Adrenal gland (tissue), 9 donors: ENCODE measurements at regions not wholly inside any gene's neighbourhood (a gene's known extent, or its start where the extent isn't known, plus 50 kb on each side); places are given as distances from the start of the nearest gene placed in this dataset.

ENCODE experiments used
- DNase-seq, 7 donors: peaks; one replicate each; pipeline ENCODE4 v3.0.0-alpha.2; 2019 to 2020
- H3K27ac ChIP-seq, 5 donors: fragments of 200-600 bp; sonication (generic) in 4 of 5; 1 replicate in 3 of 5; 2 replicates in 2 of 5; pipeline versions ENCODE4 v1.5.1 to v1.8.0; 2016 to 2020; ENCODE audit warnings: mild to moderate bottlenecking in 1 of 5
- H3K27me3 ChIP-seq: fragments of 200-600 bp; 2 replicates; pipeline ENCODE4 v1.8.0; 2021
- H3K36me3 ChIP-seq, 2 donors: fragments of 200-600 bp; replicated peaks in 1 of 2; 1 replicate in 1 of 2; 2 replicates in 1 of 2; pipeline versions ENCODE4 v1.5.1 to v1.8.0; 2018 to 2022
- H3K4me1 ChIP-seq, 2 donors: fragments of 200-600 bp; replicated peaks in 1 of 2; 1 replicate in 1 of 2; 2 replicates in 1 of 2; pipeline versions ENCODE4 v1.5.1 to v1.8.0; 2018 to 2021
- H3K4me3 ChIP-seq, 4 donors: fragments of 200-600 bp; sonication (generic) in 3 of 4; one replicate each; pipeline ENCODE4 v1.5.1; 2016 to 2018
- H3K9me3 ChIP-seq, 3 donors: fragments of 200-600 bp; sonication (generic) in 1 of 3; replicated peaks in 1 of 3; 1 replicate in 2 of 3; 2 replicates in 1 of 3; pipeline versions ENCODE4 v1.5.1 to v1.8.0; 2016 to 2021
- CTCF ChIP-seq, 6 experiments: fragments of 450-650 bp in 4 of 6; fragments of 200-600 bp in 2 of 6; sonication (generic) in 1 of 6; IDR thresholded peaks; 1 replicate in 5 of 6; 2 replicates in 1 of 6; pipeline versions ENCODE4 v1.5.1 to v1.8.0; 2016 to 2021; ENCODE audit warnings: antibody characterized with exemption in 6 of 6, mild to moderate bottlenecking in 2 of 6, moderate library complexity in 1 of 6
- POLR2A ChIP-seq, 2 donors: fragments of 450-650 bp; IDR thresholded peaks; one replicate each; pipeline ENCODE4 v1.6.1; 2017; ENCODE audit warnings: antibody characterized with exemption in 2 of 2, mild to moderate bottlenecking in 2 of 2, moderate library complexity in 1 of 2
- WGBS, 4 donors: extraction: QIAGEN DNeasy Blood & Tissue Kit in 2 of 4; methylation state at CpG; one replicate each; pipeline versions ENCODE4 v1.1.5 to v1.1.7; 2013 to 2017; 5-methylcytosine and 5-hydroxymethylcytosine counted together
- intact Hi-C, 2 donors: fragments of 100-400 bp; cut with DNase I; formaldehyde crosslinking; loops; one replicate each; pipeline versions ENCODE4 v1.14.1 to v1.15.0; 2022 to 2023
- donor health status: healthy with polysubstance abuse.
- donor health status: Bipolar disorder and iron deficiency.
- donor health status: DM: yes; HTN: yes; CAD: no.
- donor health status: DM: no; HTN: no; CAD: no.
- donor health status: DM: no; HTN: no; CAD: no.

- peak overlapping the region in 1 of 4 donors; percentile 72 for H3K4me3 ChIP-seq
- no peaks in the 10 kb centered on the region for H3K36me3 ChIP-seq
- peak overlapping the region in 2 of 5 donors; percentile 91 to 97 for H3K27ac ChIP-seq
- H3K9me3 ChIP-seq, result no peaks in the 10 kb centered on the region
- 42 to 49% (median 48%) methylated on average over 12 of the region's 12 CpGs for WGBS, 4 donors
- DNase-seq, result peak in 3 of 7 donors; percentile 5 to 33 (median 20)
- H3K27me3 ChIP-seq, result no peaks in the 10 kb centered on the region
- no peak for TF ChIP-seq CTCF (IDR thresholded peaks at IDR 0.05)
- TF ChIP-seq POLR2A (IDR thresholded peaks at IDR 0.05), result no peak
- H3K4me1 ChIP-seq, result peaks cover 0 to 17% of the 10 kb centered on the region in 2 donors
- intact Hi-C loops, result no loop called here
Observed at GRCh38 chr3:174439331-174440252, 419.5 kb upstream of the NAALADL2 start.

GRCh38 chr3:174440253-174440701 lies 418.9 kb upstream of the NAALADL2 start:
- Histone ChIP-seq H3K27me3 (no peaks in the 10 kb centered on the region), H3K4me1 (peaks cover 0 to 17% of the 10 kb centered on the region in 2 donors), H3K27ac (peak overlapping the region in 3 of 5 donors; percentile 90 to 97 (median 91)), H3K4me3 (peak overlapping the region in 2 of 4 donors; percentile 50 to 72), H3K9me3 (no peaks in the 10 kb centered on the region), H3K36me3 (no peaks in the 10 kb centered on the region)
- 1 to 3% (median 2%) methylated on average over 8 of the region's 8 CpGs for WGBS, 4 donors
- DNase-seq, result peak in 2 of 7 donors; percentile 7 to 28
- TF ChIP-seq POLR2A (IDR thresholded peaks at IDR 0.05), result no peak
- TF ChIP-seq CTCF (IDR thresholded peaks at IDR 0.05), result no peak
- intact Hi-C loops, result no loop called here

GRCh38 chr3:174440741-174441587 lies 418.2 kb upstream of the NAALADL2 start:
- no peaks in the 10 kb centered on the region for H3K27me3 ChIP-seq
- no peaks in the 10 kb centered on the region for H3K9me3 ChIP-seq
- peak; percentile 83 to 90 (median 85) for DNase-seq
- TF ChIP-seq POLR2A (IDR thresholded peaks at IDR 0.05) (peak; percentile 46 to 60), CTCF (IDR thresholded peaks at IDR 0.05) (no peak)
- 0% methylated on average over 11 to 107 of the region's 107 CpGs for WGBS, 4 donors
- H3K36me3 ChIP-seq, result no peaks in the 10 kb centered on the region
- intact Hi-C loops, result no loop called here
- H3K4me1 ChIP-seq, result peaks cover 0 to 23% of the 10 kb centered on the region in 2 donors
- H3K27ac ChIP-seq, result peak overlapping the region; percentile 66 to 97 (median 90)
- peak overlapping the region in 3 of 4 donors; percentile 50 to 72 (median 60) for H3K4me3 ChIP-seq
